ENCODE measurements at regions not wholly inside any gene's neighbourhood (a gene's known extent, or its start where the extent isn't known, plus 50 kb on each side); places are given as distances from the start of the nearest gene placed in this dataset.

GRCh38 chr7:114852293-114852692, 69.6 kb upstream of the MDFIC start:
- Mint-ChIP-seq H3K27me3 (no peaks in the 10 kb centered on the region), H3K27ac (no peak overlapping the region)

GRCh38 chr7:114853189-114853588, 68.7 kb upstream of the MDFIC start:
- no peak overlapping the region for H3K27ac Mint-ChIP-seq
- POLR2A ChIA-PET: no interaction called here
- H3K36me3 Mint-ChIP-seq: no peaks in the 10 kb centered on the region
- no peak overlapping the region for H3K4me3 Mint-ChIP-seq
- DNase-seq (no peak), ATAC-seq (ENCODE audit: low read depth) (no peak)
- H3K9me3 Mint-ChIP-seq: no peaks in the 10 kb centered on the region
- no peaks in the 10 kb centered on the region for H3K27me3 Mint-ChIP-seq
- H3K4me1 Mint-ChIP-seq: no peaks in the 10 kb centered on the region

More at GRCh38 chr7:114852293-114852692, 69.6 kb upstream of the MDFIC start:
- DNase-seq (no peak), ATAC-seq (ENCODE audit: low read depth) (no peak)
- POLR2A ChIA-PET: no interaction called here
- Mint-ChIP-seq H3K9me3 (no peaks in the 10 kb centered on the region), H3K4me3 (no peak overlapping the region), H3K36me3 (no peaks in the 10 kb centered on the region), H3K4me1 (no peaks in the 10 kb centered on the region)

- Mint-ChIP-seq H3K4me1 (no peaks in the 10 kb centered on the region), H3K27me3 (no peaks in the 10 kb centered on the region), H3K36me3 (no peaks in the 10 kb centered on the region), H3K27ac (no peak overlapping the region), H3K9me3 (no peaks in the 10 kb centered on the region), H3K4me3 (no peak overlapping the region)
- POLR2A ChIA-PET: no interaction called here
- ATAC-seq (ENCODE audit: low read depth) (no peak), DNase-seq (no peak)
Observed at GRCh38 chr7:114854369-114854768, 67.5 kb upstream of the MDFIC start.

- no peaks in the 10 kb centered on the region for H3K4me1 Mint-ChIP-seq
- no peaks in the 10 kb centered on the region for H3K27me3 Mint-ChIP-seq
- POLR2A ChIA-PET: no interaction called here
- no peaks in the 10 kb centered on the region for H3K36me3 Mint-ChIP-seq
- no peak overlapping the region for H3K27ac Mint-ChIP-seq
- H3K9me3 Mint-ChIP-seq: no peaks in the 10 kb centered on the region
- no peak overlapping the region for H3K4me3 Mint-ChIP-seq
- no peak for ATAC-seq (ENCODE audit: low read depth)
- no peak for DNase-seq
Observed at GRCh38 chr7:114856625-114857024, 65.3 kb upstream of the MDFIC start.

GRCh38 chr7:114857605-114858004, 64.3 kb upstream of the MDFIC start:
- no peaks in the 10 kb centered on the region for H3K9me3 Mint-ChIP-seq
- H3K4me3 Mint-ChIP-seq: no peak overlapping the region
- H3K27me3 Mint-ChIP-seq: no peaks in the 10 kb centered on the region
- POLR2A ChIA-PET: no interaction called here
- DNase-seq: no peak
- no peak overlapping the region for H3K27ac Mint-ChIP-seq
- no peaks in the 10 kb centered on the region for H3K36me3 Mint-ChIP-seq
- ATAC-seq (ENCODE audit: low read depth): no peak
- no peaks in the 10 kb centered on the region for H3K4me1 Mint-ChIP-seq

- ATAC-seq (ENCODE audit: low read depth) (no peak), DNase-seq (no peak)
- no peak overlapping the region for H3K27ac Mint-ChIP-seq
- H3K4me3 Mint-ChIP-seq: no peak overlapping the region
- H3K27me3 Mint-ChIP-seq: no peaks in the 10 kb centered on the region
- H3K4me1 Mint-ChIP-seq: no peaks in the 10 kb centered on the region
- no peaks in the 10 kb centered on the region for H3K9me3 Mint-ChIP-seq
- H3K36me3 Mint-ChIP-seq: no peaks in the 10 kb centered on the region
- POLR2A ChIA-PET: no interaction called here
Observed at GRCh38 chr7:114859477-114859876, 62.4 kb upstream of the MDFIC start.

- Mint-ChIP-seq H3K4me1 (no peaks in the 10 kb centered on the region), H3K4me3 (no peak overlapping the region), H3K9me3 (no peaks in the 10 kb centered on the region), H3K36me3 (no peaks in the 10 kb centered on the region), H3K27me3 (no peaks in the 10 kb centered on the region), H3K27ac (no peak overlapping the region)
- DNase-seq: no peak
- POLR2A ChIA-PET: no interaction called here
- ATAC-seq (ENCODE audit: low read depth): no peak
Observed at GRCh38 chr7:114860206-114860605, 61.7 kb upstream of the MDFIC start.

GRCh38 chr7:114862406-114862805, 59.5 kb upstream of the MDFIC start:
- Mint-ChIP-seq H3K4me3 (no peak overlapping the region), H3K27me3 (no peaks in the 10 kb centered on the region), H3K36me3 (no peaks in the 10 kb centered on the region), H3K4me1 (peaks cover 2% of the 10 kb centered on the region), H3K27ac (no peak overlapping the region), H3K9me3 (no peaks in the 10 kb centered on the region)
- DNase-seq (no peak), ATAC-seq (ENCODE audit: low read depth) (no peak)
- POLR2A ChIA-PET: no interaction called here

- Mint-ChIP-seq H3K36me3 (no peaks in the 10 kb centered on the region), H3K27me3 (no peaks in the 10 kb centered on the region), H3K27ac (no peak overlapping the region), H3K4me1 (peaks cover 2% of the 10 kb centered on the region), H3K4me3 (no peak overlapping the region), H3K9me3 (no peaks in the 10 kb centered on the region)
- no peak for DNase-seq
- POLR2A ChIA-PET: interaction anchor here (2.0 kb wide), 1 partner anchor 352 kb away, joined by 6 read pairs; no protein-coding TSS in a partner anchor
- ATAC-seq (ENCODE audit: low read depth): no peak
Observed at GRCh38 chr7:114864278-114864677, 57.6 kb upstream of the MDFIC start.

GRCh38 chr7:114865564-114865963, 56.3 kb upstream of the MDFIC start:
- no peak overlapping the region for H3K4me3 Mint-ChIP-seq
- H3K36me3 Mint-ChIP-seq: no peaks in the 10 kb centered on the region
- ATAC-seq (ENCODE audit: low read depth) (peak; percentile 84), DNase-seq (peak; percentile 44)
- POLR2A ChIA-PET: interaction anchor here (2.0 kb wide), 1 partner anchor 351 kb away, joined by 6 read pairs; no protein-coding TSS in a partner anchor
- no peaks in the 10 kb centered on the region for H3K27me3 Mint-ChIP-seq
- H3K9me3 Mint-ChIP-seq: no peaks in the 10 kb centered on the region
- peaks cover 2% of the 10 kb centered on the region for H3K4me1 Mint-ChIP-seq
- no peak overlapping the region for H3K27ac Mint-ChIP-seq

All from activated naive CD8-positive, alpha-beta T cell treated with anti-CD3 and anti-CD28 coated beads, Interleukin-2, amount 10 ng/mL, durations not matched to agents 7 days and 5 days (primary cell).